Cardiac fibroblast (primary cell): ENCODE measurements at regions not wholly inside any gene's neighbourhood (a gene's known extent, or its start where the extent isn't known, plus 50 kb on each side); places are given as distances from the start of the nearest gene placed in this dataset.
"Not testable (repeated sequence)": the region's sequence is repeated elsewhere in the genome, so short reads cannot be mapped to it uniquely, and the experiment has no call there.

Source experiments
- DNase-seq, 2 donors: peaks; one replicate each; pipeline versions ENCODE4 v3.0.0 to v3.0.0-alpha.2; 2010; ENCODE audit warnings: low read depth in 2 of 2
- H3K4me3 ChIP-seq, 2 donors: replicated peaks in 1 of 2; 1 replicate in 1 of 2; 2 replicates in 1 of 2; pipeline ENCODE4 v1.5.1; 2011; ENCODE audit warnings: low read depth in 2 of 2, low read length in 2 of 2, mild to moderate bottlenecking in 2 of 2, moderate library complexity in 1 of 2
- TF ChIP-seq, protein P1 (sequence below): IDR thresholded peaks from one replicate; pipeline ENCODE4 v1.5.1; 2011; ENCODE audit warnings: low read depth, mild to moderate bottlenecking, low read length, inconsistent platforms

DNA sequence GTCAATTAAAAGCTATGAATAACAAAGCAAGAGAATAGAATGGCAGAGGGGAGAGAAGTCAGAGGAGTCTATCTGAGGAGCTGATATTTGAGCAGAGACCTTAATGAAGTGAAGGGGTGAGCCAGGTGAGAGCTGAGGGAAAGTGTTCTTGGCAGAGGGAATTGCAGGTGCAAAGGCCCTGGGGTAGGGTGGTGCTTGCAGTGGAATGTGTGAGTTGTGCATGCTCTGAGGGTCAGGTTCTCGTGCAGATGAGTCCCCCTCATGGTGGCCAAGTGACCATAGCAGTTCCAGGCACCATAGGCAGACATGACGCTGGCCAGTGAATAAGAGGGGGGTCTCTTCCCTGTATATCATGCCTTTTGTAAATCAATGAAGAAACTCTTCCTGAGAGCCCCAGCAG is 58.9 kb upstream of the ALX4 start:
- DNase-seq = no peak
- TF ChIP-seq, protein P1, sequence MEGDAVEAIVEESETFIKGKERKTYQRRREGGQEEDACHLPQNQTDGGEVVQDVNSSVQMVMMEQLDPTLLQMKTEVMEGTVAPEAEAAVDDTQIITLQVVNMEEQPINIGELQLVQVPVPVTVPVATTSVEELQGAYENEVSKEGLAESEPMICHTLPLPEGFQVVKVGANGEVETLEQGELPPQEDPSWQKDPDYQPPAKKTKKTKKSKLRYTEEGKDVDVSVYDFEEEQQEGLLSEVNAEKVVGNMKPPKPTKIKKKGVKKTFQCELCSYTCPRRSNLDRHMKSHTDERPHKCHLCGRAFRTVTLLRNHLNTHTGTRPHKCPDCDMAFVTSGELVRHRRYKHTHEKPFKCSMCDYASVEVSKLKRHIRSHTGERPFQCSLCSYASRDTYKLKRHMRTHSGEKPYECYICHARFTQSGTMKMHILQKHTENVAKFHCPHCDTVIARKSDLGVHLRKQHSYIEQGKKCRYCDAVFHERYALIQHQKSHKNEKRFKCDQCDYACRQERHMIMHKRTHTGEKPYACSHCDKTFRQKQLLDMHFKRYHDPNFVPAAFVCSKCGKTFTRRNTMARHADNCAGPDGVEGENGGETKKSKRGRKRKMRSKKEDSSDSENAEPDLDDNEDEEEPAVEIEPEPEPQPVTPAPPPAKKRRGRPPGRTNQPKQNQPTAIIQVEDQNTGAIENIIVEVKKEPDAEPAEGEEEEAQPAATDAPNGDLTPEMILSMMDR = no peak
- no peak overlapping the region for H3K4me3 ChIP-seq

DNA sequence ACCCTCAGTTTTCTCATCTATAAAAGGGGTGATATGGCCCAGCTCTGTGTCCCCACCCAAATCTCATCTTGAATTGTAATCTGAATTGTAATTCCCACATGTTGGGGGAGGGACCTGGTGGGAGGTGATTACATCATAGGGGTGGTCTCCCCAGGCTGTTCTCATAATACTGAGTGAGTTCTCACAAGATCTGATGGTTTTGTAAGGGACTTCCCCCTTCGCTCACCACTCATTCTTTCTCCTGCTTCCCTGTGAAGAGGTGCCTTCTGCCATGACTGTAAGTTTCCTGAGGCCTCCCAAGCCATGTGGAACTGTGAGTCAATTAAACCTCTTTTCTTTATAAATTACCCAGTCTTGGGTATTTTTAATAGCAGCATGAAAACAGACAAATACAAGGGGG is 61.1 kb upstream of the ALX4 start:
- H3K4me3 ChIP-seq, DNase-seq: not testable (repeated sequence)

DNA sequence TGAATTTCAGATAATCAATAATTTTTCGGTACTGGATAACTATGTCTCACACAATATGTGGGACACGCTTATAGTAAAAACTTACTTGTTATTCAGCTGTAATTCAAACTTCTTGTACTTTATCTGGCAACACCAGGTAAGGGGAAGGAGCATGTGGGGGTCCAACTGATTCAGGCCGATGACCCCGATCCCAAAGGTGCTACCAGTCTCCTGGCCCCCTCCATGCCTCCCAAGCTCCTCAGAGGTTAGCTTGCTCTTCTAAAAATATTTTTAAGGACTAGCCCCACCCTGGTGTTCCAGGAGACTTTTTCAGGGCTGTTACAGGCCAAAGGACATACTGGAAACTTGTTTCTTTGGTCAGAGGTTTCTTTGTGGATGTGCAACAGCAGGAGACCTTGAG is 61.8 kb upstream of the ALX4 start:
- no peak overlapping the region for H3K4me3 ChIP-seq
- TF ChIP-seq, protein P1 = no peak
- DNase-seq = no peak

DNA sequence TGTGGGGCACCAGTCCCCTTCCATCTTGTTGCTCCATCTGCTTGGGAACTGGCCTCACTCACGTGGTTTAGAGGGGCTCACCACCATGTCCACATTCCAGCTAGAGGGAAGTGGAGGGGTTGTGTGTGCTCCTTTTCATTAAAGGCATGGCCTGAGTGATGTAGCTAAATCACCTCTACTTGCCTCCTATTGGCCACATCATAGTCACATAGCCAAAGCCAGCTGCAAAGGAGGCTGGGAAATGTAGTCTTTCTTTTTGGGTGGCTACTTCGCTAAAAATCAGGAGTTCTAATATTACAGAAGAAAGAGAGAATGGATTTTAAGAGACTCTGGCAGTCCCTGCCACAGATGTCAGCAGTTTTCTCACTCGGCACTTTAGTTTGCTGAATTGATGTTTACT is 63.0 kb upstream of the ALX4 start:
- DNase-seq = no peak
- TF ChIP-seq, protein P1 = no peak
- H3K4me3 ChIP-seq = no peak overlapping the region

DNA sequence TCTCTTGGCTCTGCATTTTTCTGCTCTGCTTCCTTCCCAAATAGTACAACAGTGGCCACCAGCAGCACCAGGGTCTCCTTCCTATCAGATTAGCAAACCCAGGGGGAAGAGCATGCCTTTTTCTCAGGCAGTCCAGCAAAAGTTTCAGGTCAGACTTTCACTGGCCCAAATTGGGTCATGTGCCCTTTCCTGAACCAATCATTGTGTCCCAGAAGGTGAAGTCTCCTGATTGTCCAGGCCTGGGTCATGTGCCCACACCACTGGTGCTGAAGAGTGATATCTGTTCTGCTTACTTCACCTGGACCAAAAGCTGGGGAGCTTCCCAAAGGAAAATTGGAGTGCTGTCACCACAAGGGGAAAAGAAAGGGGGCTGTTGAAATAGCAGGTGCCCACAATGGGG is 64.1 kb upstream of the ALX4 start:
- TF ChIP-seq, protein P1 = no peak
- no peak overlapping the region for H3K4me3 ChIP-seq
- DNase-seq = no peak

DNA sequence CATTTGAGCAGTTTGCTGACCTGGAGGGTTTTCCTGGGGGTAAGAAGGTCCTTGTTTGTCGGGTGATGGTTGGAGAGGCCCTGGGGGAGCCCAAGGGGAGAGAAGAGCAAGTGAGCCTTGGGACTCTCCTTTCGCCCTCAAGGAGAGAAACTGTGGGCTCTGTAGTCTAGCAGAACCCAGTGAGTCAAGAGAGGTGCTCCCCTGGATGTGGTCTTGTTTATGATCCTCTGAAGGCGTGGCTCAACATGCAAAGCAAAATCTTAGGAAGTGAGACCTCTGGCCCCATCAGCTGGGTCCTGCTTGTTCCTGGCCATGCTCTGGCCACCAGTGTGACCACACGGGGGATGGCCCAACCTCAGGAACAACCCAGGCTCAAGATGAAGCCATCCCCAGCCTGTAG is 66.5 kb upstream of the ALX4 start:
- no peak overlapping the region for H3K4me3 ChIP-seq

DNA sequence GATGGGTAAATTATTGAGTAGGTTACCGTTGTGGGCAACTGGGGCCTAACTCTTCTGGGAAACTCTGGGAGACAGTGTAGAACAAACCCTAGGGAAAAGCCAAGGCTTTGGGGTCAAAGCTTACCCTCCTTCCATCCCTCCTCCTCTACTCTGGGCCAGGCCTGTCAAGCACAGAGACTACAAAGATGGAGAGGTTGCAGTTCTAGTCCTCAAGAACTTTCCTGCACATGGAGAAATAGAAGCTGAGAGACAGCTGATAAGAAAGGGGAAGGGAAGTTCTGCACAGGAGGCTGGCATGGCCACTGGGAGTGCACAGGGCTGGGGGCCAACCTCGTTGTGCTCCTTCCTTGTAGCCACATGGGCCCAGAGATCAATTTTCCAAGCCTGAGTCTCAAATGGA is 67.2 kb upstream of the ALX4 start:
- no peak for DNase-seq
- TF ChIP-seq, protein P1 = no peak
- H3K4me3 ChIP-seq = no peak overlapping the region

More for the DNA sequence above, 66.5 kb upstream of the ALX4 start:
- TF ChIP-seq, protein P1 = no peak
- DNase-seq = no peak
